Hepatic stellate cell (primary cell): ENCODE measurements at regions not wholly inside any gene's neighbourhood (a gene's known extent, or its start where the extent isn't known, plus 50 kb on each side); places are given as distances from the start of the nearest gene placed in this dataset.

Experiments
- DNase-seq: peaks from one replicate; pipeline ENCODE4 v3.0.0; 2011; ENCODE audit warnings: low spot score

DNA sequence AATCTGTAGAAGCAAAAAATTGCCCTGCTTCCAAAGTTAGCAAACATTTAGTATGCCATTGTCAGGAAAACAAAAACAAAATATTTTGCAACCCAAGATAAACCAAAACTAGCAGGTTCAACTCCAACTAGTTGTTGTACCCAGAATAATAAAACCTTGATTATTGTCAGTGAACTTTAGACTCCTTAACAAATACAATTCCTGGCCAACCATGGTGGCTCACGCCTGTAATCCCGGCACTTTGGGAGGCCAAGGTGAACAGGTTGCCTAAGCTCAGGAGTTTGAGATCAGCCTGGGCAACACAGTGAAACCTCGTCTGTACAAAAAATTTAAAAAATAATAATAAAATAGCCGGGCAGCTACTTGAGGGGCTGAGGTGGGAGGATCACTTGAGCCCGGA is 53.6 kb upstream of the EPCAM start:
- DNase-seq: no peak

DNA sequence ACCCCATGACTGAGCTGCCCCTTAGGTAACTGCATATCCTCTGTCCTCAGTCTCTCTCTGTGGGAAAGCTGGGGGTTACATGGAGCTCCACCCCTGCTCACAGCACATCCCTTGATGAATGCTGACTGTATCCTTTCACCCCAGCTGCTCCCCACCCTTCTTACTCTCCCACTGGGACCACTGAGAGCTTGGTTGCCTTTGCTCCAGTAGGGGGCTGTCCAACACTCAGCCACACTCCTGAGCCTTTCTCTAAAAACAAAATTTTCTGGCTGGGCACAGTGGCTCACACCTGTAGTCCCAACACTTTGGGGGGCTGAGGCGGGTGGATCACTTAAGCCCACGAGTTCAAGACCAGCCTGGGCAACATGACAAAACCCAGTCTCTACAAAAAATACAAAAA is 55.4 kb upstream of the EPCAM start:
- no peak for DNase-seq

GRCh38 chr2:47313141-47313691 is 55.9 kb upstream of the EPCAM start:
- DNase-seq: no peak

DNA sequence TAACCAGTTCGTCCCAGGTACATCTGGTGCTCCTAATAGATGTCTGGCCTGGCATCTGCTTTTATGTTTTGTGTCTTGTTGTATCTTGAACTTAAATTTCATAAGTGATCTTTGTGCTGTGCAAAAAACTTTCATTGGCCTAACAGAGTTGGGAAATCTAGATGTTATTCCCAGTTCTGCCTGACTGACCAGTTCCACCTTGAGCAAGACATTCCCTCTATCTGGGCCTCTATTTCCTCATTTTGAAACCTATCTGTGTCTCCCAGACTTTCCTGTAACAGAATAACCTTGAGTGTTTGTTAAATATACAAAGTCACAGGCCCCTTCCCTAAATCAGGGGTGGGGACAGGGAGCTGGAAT is 56.6 kb upstream of the EPCAM start:
- DNase-seq: no peak

GRCh38 chr2:47311764-47312490 is 57.2 kb upstream of the EPCAM start:
- no peak for DNase-seq

DNA sequence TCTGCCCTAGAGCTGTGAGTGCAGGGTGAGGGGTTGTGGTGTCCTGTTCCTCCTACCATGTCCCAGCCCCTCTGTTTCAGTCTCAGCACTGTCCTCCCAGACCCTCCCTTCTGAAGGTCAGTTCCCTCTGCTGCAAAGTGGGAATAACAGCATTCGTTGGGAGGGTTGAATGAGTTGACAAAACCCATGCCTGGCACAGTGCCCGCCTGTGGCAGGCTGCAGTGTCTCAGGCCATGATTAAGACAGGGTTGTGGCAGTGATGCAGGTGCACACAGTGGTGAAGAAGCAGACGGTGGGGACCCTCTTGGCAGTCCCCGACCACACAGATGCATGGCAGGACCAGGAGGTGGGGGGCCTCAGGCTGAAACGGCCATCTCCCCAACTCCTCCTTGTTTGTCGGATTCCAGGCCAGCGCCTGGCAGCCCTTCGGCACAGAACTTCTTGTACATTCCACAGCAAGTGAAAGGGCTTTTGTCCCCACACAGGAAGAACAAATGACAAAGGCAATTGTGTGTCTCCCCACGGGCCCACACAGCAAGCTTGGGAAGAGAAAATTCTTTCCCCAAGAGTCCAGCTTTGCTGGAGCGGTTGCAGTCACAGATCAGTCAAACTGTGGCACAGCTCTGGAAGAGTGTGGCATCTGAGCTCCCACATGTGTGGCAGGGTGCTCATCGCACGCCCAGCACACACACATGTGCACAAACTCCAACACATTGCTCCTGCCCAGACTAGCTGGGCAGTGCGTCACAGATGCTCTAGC is 58.1 kb upstream of the EPCAM start:
- no peak for DNase-seq

DNA sequence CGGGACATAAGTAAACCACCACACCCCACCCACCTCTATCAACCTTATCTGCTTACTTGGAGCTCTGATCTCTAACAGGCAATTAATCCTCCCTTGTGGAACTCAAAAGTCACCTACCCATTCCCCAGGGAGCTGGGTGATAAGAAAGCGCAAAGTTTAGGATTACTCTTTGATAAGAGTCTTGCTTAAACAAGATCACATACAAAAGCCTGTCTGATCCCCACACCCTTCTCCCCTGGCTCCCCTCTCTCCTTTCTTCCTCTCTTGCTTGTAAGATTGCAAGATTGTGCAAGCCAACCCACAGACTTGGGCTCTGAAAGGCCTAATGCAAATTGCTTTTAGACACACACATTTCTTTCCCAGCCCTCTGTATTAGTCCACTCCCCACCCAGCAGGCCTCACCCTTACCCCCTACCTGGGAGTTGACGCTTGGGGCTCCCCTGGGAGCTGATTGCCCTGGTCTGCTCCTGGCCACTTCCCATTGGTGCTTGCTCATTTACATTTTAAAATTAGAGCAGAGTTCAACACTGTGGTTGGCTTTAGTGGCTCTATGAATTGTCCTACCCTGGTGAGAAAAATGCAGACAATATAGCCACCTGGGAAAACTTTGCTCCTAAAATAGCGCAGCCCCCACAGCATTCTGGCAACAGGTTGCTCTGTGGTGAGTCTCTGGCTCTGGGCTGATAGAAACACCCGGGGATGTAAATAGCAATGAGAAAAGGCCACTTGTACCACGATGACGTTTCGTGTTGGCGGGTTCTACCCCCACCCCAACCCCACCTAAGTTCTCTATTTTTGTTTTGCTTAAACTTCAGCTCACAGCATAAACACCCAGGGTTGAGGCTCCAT is 58.9 kb upstream of the EPCAM start:
- DNase-seq: no peak

DNA sequence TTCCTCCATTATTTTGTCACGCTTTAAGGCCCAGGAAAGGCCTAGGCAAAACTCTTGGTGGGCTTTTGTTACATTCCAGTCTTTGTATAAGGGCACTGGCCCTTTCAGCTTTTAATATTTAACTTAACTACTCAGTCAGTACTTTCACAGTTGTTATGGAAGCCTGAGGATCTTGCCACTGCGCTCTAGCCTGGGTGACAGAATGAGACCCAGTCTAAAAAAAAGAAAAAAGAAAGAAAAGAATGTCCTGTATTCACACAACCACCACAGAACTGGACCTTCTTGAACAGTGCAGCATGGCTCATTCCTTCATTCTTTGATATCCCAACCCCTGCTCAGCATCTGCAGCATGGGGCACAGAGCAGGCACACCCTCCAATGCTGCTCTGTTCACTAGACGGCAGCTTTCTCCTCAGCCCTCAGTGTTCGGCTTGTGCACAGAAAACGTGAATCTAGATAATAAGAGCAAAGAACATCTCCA is 59.6 kb upstream of the EPCAM start:
- no peak for DNase-seq

- DNase-seq: no peak
Observed at GRCh38 chr2:47307066-47307465, 62.0 kb upstream of the EPCAM start.

GRCh38 chr2:47304654-47305053 is 64.5 kb upstream of the EPCAM start:
- DNase-seq: no peak

GRCh38 chr2:47303341-47304148 is 65.6 kb upstream of the EPCAM start:
- DNase-seq: no peak

- no peak for DNase-seq
Observed at GRCh38 chr2:47302308-47302707, 66.8 kb upstream of the EPCAM start.

DNA sequence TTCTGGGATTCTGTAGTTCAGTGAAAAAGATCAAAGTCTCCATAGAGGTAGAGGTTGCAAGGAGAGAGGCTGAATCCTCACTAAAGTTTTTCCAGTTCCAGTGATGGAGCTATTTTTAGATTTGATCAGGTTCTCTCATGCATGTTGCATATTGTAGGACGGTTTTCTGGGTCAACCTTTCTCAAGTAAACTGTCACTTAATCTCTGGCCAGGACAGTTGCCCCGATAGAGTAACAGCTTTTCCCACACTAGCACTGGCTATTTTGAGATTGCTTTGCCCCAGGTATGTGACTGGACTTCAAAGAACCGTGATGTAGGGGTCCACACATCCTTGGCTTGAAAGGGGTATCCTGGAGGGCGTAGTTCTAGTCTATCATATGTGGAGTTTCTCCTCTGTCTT is 67.4 kb upstream of the EPCAM start:
- no peak for DNase-seq

DNA sequence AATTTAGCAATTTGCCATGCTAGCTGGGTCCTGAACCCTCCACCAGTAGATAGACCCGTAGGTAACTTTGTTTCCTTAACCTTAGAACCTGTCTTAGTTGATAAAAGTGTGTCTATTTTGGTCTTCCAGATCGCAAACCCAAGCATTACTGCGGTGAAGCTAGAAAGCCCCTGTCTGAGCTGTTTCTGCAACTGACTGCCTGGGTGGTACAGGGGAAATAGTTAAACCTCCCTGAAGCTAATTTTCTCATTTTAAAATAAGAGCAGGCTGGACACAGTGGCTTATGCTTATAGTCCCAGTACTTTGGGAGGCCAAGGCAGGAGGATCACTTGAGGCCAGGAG is 67.9 kb upstream of the EPCAM start:
- DNase-seq: no peak

DNA sequence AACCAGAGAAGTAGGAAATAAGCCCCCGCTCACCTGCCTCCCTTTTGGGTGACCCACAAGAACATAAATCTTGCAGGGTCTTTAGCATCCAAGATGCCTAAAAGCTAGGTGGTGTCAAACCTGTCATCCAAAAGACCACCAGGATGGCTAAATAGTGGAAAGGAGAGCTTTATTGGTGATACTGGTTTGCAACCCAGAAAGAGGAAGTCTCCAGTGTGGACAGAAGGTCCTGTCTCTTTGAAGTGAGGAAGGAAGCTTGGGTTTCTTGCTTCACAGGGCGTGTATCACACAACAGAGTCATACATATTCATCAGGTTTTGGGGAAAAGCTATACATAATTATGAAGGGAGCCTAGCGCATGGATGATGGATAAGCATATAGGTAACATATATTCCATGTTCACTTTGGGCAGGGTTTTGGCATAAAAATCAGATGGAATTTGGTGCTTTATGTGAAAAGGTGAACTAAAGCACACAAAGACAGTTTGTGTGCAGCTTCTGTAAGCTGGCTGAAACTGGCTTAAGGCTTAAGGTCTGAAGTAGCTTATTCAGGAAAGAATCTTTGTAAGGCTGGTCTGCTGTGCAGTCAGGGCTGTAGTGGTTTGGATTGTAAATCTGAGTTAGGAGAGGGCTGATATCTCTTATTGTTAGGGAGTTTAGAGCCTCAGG is 68.4 kb upstream of the EPCAM start:
- DNase-seq: no peak

DNA sequence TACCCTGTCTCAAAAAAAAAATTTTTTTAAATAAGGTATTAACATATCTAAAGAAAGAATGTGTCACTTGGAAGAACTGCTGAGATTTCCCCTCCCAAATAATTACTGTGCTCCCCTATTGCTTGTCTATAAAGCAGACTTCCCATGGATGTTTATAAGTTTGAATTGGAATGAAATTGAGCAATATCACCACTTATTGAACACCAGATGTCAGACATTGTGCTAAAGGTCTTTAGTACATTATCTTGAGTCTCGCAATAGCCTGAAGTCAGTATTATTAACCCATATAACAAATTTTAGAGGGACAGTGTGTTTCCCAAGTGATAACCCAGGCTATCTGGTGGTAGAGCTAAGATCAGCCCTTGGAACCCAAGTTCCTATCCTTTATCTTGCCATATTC is 69.0 kb upstream of the EPCAM start:
- DNase-seq: no peak

GRCh38 chr2:47299555-47299954 is 69.6 kb upstream of the EPCAM start:
- DNase-seq: no peak

DNA sequence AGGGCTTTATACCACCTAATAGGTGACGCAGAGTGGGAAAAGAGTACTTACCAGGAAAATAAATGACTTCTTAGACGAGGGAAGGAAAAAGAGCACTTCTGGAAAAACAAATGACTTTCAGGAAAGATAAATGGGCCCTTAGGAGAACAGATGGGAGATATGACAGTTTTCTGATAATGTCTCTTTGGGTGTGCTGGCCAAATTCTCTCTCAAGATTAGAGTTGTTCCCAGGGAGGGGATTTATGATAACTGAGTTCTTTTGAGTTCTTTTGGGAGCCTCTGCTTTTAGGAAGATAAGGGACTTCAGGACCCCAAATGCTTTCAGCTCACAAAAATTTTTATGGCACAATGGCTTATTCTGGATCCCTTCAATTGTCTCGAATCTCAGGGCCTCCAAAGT is 70.3 kb upstream of the EPCAM start:
- DNase-seq: no peak

GRCh38 chr2:47297767-47298425 is 71.2 kb upstream of the EPCAM start:
- DNase-seq: no peak

- DNase-seq: no peak
Observed at GRCh38 chr2:47295981-47296635, 73.0 kb upstream of the EPCAM start.
